PC-3 (cell line): ENCODE measurements at regions not wholly inside any gene's neighbourhood (a gene's known extent, or its start where the extent isn't known, plus 50 kb on each side); places are given as distances from the start of the nearest gene placed in this dataset.

Experiments
- ATAC-seq: fragments of 200-7000 bp; cut with Tn5 transposase; 2 replicates; pipeline ENCODE4 v1.9.1; 2020; ENCODE audit warnings: mild to moderate bottlenecking, moderate library complexity
- BruUV-seq: library from RNA; stranded (reverse); fragments of 400-500 nt; replicated peaks from 2 replicates; lab custom pipeline; 2021; lab: Mats Ljungman, UMichigan
- CTCF ChIA-PET: fragments of 300-600 bp; sonication (Branson Sonifier 250); formaldehyde crosslinking; loops from one replicate; lab custom pipeline; 2022; ENCODE audit warnings: antibody characterized with exemption; lab: Charles Lee
- POLR2A ChIA-PET: fragments of 300-600 bp; sonication (Branson Sonifier 250); formaldehyde crosslinking; loops from one replicate; lab custom pipeline; 2022; ENCODE audit warnings: antibody characterized with exemption; ENCODE audit not compliant: unreplicated experiment; lab: Charles Lee
- DNase-seq: peaks from one replicate; pipeline ENCODE4 v3.0.0-alpha.2; 2015
- H2AFZ ChIP-seq: fragments of 300-600 bp; sonication (generic); 2 replicates; pipeline ENCODE4 v1.6.0; 2016; ENCODE audit warnings: antibody characterized with exemption, low read length
- H3F3A ChIP-seq: fragments of 300-600 bp; sonication (generic); one replicate; pipeline ENCODE4 v1.6.0; 2017; ENCODE audit warnings: antibody characterized with exemption, low read length, control low read depth, mild to moderate bottlenecking; ENCODE audit not compliant: unreplicated experiment
- H3K27ac ChIP-seq: fragments of 300-600 bp; sonication (generic); 2 replicates; pipeline ENCODE4 v1.5.1; 2016; ENCODE audit warnings: mild to moderate bottlenecking, low read length
- H3K27me3 ChIP-seq: fragments of 300-600 bp; sonication (generic); 2 replicates; pipeline ENCODE4 v1.6.1; 2016; ENCODE audit warnings: low read length, mixed read lengths
- H3K36me3 ChIP-seq: fragments of 300-600 bp; sonication (generic); 2 replicates; pipeline ENCODE4 v1.6.1; 2016; ENCODE audit warnings: low read depth, mixed run types, low read length, mixed read lengths
- H3K4me1 ChIP-seq: fragments of 300-600 bp; sonication (generic); 2 replicates; pipeline ENCODE4 v1.5.1; 2016; ENCODE audit warnings: low read length; ENCODE audit not compliant: insufficient read depth
- H3K4me2 ChIP-seq: fragments of 300-600 bp; sonication (generic); 2 replicates; pipeline ENCODE4 v1.6.0; 2016; ENCODE audit warnings: low read length
- H3K4me3 ChIP-seq: fragments of 300-600 bp; sonication (generic); 2 replicates; pipeline ENCODE4 v1.5.1; 2016; ENCODE audit warnings: mild to moderate bottlenecking, low read length, mixed read lengths
- H3K79me2 ChIP-seq: fragments of 300-600 bp; sonication (generic); 2 replicates; pipeline ENCODE4 v1.6.1; 2017; ENCODE audit warnings: low read length, mixed read lengths
- H3K9ac ChIP-seq: fragments of 300-600 bp; sonication (generic); 2 replicates; pipeline ENCODE4 v1.6.0; 2016; ENCODE audit warnings: mild to moderate bottlenecking, low read length
- H3K9me2 ChIP-seq: fragments of 300-600 bp; sonication (generic); replicated peaks from 2 replicates; pipeline ENCODE4 v1.6.1; 2016; ENCODE audit warnings: mixed run types, low read length, mixed read lengths
- H3K9me3 ChIP-seq: fragments of 300-600 bp; sonication (generic); 2 replicates; pipeline ENCODE4 v1.6.1; 2016; ENCODE audit warnings: low read length, mixed read lengths
- H4K20me1 ChIP-seq: fragments of 300-600 bp; sonication (generic); 2 replicates; pipeline ENCODE4 v1.6.1; 2016; ENCODE audit warnings: low read length, mixed read lengths
- CTCF ChIP-seq: fragments of 300-600 bp; sonication (generic); conservative IDR thresholded peaks from 2 replicates; pipeline ENCODE4 v1.5.1; 2017; ENCODE audit warnings: antibody characterized with exemption, low read depth, mild to moderate bottlenecking, low read length
- EZH2 ChIP-seq: fragments of 300-600 bp; sonication (generic); IDR thresholded peaks from one replicate; pipeline ENCODE4 v1.6.1; 2017; ENCODE audit warnings: antibody characterized with exemption, mild to moderate bottlenecking, low read length; ENCODE audit not compliant: unreplicated experiment
- EZH2phosphoT487 ChIP-seq: fragments of 300-600 bp; sonication (generic); IDR thresholded peaks from 2 replicates; pipeline ENCODE4 v1.6.1; 2018; ENCODE audit warnings: mild to moderate bottlenecking, antibody characterized with exemption, low read length, borderline replicate concordance
- intact Hi-C: fragments of 100-400 bp; cut with micrococcal nuclease; formaldehyde crosslinking; loops from 2 replicates; pipeline ENCODE4 v1.9.0; 2023

GRCh38 chr13:99636306-99636705 lies 135.0 kb downstream of the TM9SF2 start:
- no peak overlapping the region for H3K27ac ChIP-seq
- no peaks in the 10 kb centered on the region for H3K9me2 ChIP-seq
- no TSS peak for BruUV-seq
- no peaks in the 10 kb centered on the region for H3K79me2 ChIP-seq
- H2AFZ ChIP-seq: no peak overlapping the region
- H3K9me3 ChIP-seq: no peaks in the 10 kb centered on the region
- DNase-seq (no peak), ATAC-seq (no peak)
- H3K27me3 ChIP-seq: no peaks in the 10 kb centered on the region
- H3F3A ChIP-seq: no peaks in the 10 kb centered on the region
- no peaks in the 10 kb centered on the region for H3K36me3 ChIP-seq
- H3K4me3 ChIP-seq: no peak overlapping the region
- intact Hi-C loops: no loop called here
- H3K4me1 ChIP-seq: no peaks in the 10 kb centered on the region
- no peak overlapping the region for H3K9ac ChIP-seq
- CTCF ChIA-PET: no interaction called here
- TF ChIP-seq EZH2phosphoT487 (no peak), CTCF (no peak), EZH2 (no peak)
- POLR2A ChIA-PET: no interaction called here
- no peak overlapping the region for H3K4me2 ChIP-seq
- H4K20me1 ChIP-seq: no peaks in the 10 kb centered on the region

GRCh38 chr13:99634672-99635071 lies 133.4 kb downstream of the TM9SF2 start:
- ChIA-PET POLR2A (no interaction called here), CTCF (no interaction called here)
- intact Hi-C loops: no loop called here
- Histone ChIP-seq H3K79me2 (no peaks in the 10 kb centered on the region), H3K9me2 (no peaks in the 10 kb centered on the region), H2AFZ (no peak overlapping the region), H3K27me3 (no peaks in the 10 kb centered on the region), H3K4me3 (no peak overlapping the region), H3F3A (no peaks in the 10 kb centered on the region), H3K9me3 (no peaks in the 10 kb centered on the region), H4K20me1 (no peaks in the 10 kb centered on the region), H3K4me2 (no peak overlapping the region), H3K4me1 (no peaks in the 10 kb centered on the region), H3K36me3 (no peaks in the 10 kb centered on the region), H3K9ac (no peak overlapping the region), H3K27ac (no peak overlapping the region)
- no TSS peak for BruUV-seq
- TF ChIP-seq EZH2phosphoT487: no peak
- no peak for TF ChIP-seq EZH2
- TF ChIP-seq CTCF: no peak
- ATAC-seq: no peak
- DNase-seq: no peak

GRCh38 chr13:99630269-99630898 lies 129.1 kb downstream of the TM9SF2 start:
- TF ChIP-seq EZH2 (no peak), CTCF (no peak), EZH2phosphoT487 (no peak)
- intact Hi-C loops: no loop called here
- no peak overlapping the region for H3K9ac ChIP-seq
- ChIA-PET POLR2A (no interaction called here), CTCF (no interaction called here)
- H3K36me3 ChIP-seq: no peaks in the 10 kb centered on the region
- H3K27me3 ChIP-seq: no peaks in the 10 kb centered on the region
- H2AFZ ChIP-seq: no peak overlapping the region
- BruUV-seq: no TSS peak
- DNase-seq (no peak), ATAC-seq (no peak)
- peaks cover 13% of the 10 kb centered on the region for H3K4me1 ChIP-seq
- H3K4me2 ChIP-seq: no peak overlapping the region
- no peak overlapping the region for H3K27ac ChIP-seq
- no peaks in the 10 kb centered on the region for H3K79me2 ChIP-seq
- H4K20me1 ChIP-seq: no peaks in the 10 kb centered on the region
- no peaks in the 10 kb centered on the region for H3K9me3 ChIP-seq
- no peaks in the 10 kb centered on the region for H3K9me2 ChIP-seq
- no peaks in the 10 kb centered on the region for H3F3A ChIP-seq
- no peak overlapping the region for H3K4me3 ChIP-seq
